MCF 10A (cell line): ENCODE measurements at regions not wholly inside any gene's neighbourhood (a gene's known extent, or its start where the extent isn't known, plus 50 kb on each side); places are given as distances from the start of the nearest gene placed in this dataset.

Source experiments
- BruUV-seq: library from RNA; stranded (reverse); fragments of 400-500 nt; replicated peaks from 2 replicates; lab custom pipeline; 2021; lab: Mats Ljungman, UMichigan
- CTCF ChIA-PET: fragments of 300-600 bp; sonication (Branson Sonifier 250); formaldehyde crosslinking; extraction: SDS; loops from one replicate; lab custom pipeline; 2021; ENCODE audit warnings: antibody characterized with exemption, inconsistent platforms; lab: Yijun Ruan, JAX
- POLR2A ChIA-PET: fragments of 300-600, 350-650 bp; sonication (Branson Sonifier 250); formaldehyde crosslinking; extraction: SDS; loops from one replicate; lab custom pipeline; 2020; ENCODE audit warnings: antibody characterized with exemption, inconsistent platforms; lab: Yijun Ruan, JAX
- DNase-seq: peaks from one replicate; pipeline ENCODE4 v3.0.0-alpha.2; 2018; ENCODE audit not compliant: unreplicated experiment
- H3K27ac Mint-ChIP-seq: one replicate; pipeline ENCODE4 v1.8.0; 2022; ENCODE audit warnings: mild to moderate bottlenecking, low read depth, mixed read lengths; ENCODE audit not compliant: unreplicated experiment
- H3K27me3 Mint-ChIP-seq: one replicate; pipeline ENCODE4 v1.8.0; 2022; ENCODE audit warnings: mixed read lengths; ENCODE audit not compliant: insufficient read depth, unreplicated experiment
- H3K36me3 Mint-ChIP-seq: one replicate; pipeline ENCODE4 v1.8.0; 2022; ENCODE audit warnings: mild to moderate bottlenecking, moderate library complexity, mixed read lengths; ENCODE audit not compliant: insufficient read depth, unreplicated experiment
- H3K4me1 Mint-ChIP-seq: one replicate; pipeline ENCODE4 v1.8.0; 2022; ENCODE audit warnings: mixed read lengths; ENCODE audit not compliant: insufficient read depth, unreplicated experiment
- H3K4me3 Mint-ChIP-seq: one replicate; pipeline ENCODE4 v1.8.0; 2022; ENCODE audit warnings: mild to moderate bottlenecking, moderate library complexity, mixed read lengths; ENCODE audit not compliant: unreplicated experiment
- H3K9me3 Mint-ChIP-seq: one replicate; pipeline ENCODE4 v1.8.0; 2022; ENCODE audit warnings: mixed read lengths; ENCODE audit not compliant: unreplicated experiment
- intact Hi-C: fragments of 100-400 bp; cut with micrococcal nuclease; formaldehyde crosslinking; loops from 2 replicates; pipeline ENCODE4 v1.14.1; 2022
- TF ChIP-seq, protein P1 (sequence below): fragments of 200-600 bp; IDR thresholded peaks from one replicate; pipeline ENCODE4 v1.8.0; 2022; ENCODE audit warnings: antibody characterized with exemption, mild to moderate bottlenecking; ENCODE audit not compliant: unreplicated experiment

DNA sequence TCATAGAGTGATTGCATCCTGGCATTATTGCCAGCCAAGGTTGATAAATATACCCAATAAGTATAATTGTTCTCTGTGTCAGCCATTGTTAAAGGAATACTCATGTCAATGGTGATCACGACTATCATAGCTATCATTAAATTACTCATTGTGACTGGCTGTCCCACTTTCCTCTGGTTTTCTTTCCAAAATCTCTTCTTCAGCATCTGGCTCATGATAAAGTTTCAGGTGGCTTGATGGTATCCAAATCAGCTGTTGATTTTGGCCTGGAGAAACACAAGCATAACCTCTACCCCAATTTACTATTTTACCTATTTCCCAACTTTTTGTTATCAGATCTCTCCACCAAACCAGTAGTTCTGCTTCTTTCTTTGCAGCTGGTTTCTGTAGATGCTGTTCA is 67.1 kb upstream of the SPIN2A start:
- Mint-ChIP-seq H3K4me3 (no peak overlapping the region), H3K4me1 (peaks cover 4% of the 10 kb centered on the region), H3K9me3 (peaks cover 7% of the 10 kb centered on the region), H3K27me3 (peaks cover 2% of the 10 kb centered on the region), H3K27ac (no peak overlapping the region), H3K36me3 (peaks cover 5% of the 10 kb centered on the region)
- POLR2A ChIA-PET, result no interaction called here
- BruUV-seq, result no TSS peak
- CTCF ChIA-PET, result no interaction called here
- intact Hi-C loops, result no loop called here
- no peak for DNase-seq
- TF ChIP-seq, protein P1, sequence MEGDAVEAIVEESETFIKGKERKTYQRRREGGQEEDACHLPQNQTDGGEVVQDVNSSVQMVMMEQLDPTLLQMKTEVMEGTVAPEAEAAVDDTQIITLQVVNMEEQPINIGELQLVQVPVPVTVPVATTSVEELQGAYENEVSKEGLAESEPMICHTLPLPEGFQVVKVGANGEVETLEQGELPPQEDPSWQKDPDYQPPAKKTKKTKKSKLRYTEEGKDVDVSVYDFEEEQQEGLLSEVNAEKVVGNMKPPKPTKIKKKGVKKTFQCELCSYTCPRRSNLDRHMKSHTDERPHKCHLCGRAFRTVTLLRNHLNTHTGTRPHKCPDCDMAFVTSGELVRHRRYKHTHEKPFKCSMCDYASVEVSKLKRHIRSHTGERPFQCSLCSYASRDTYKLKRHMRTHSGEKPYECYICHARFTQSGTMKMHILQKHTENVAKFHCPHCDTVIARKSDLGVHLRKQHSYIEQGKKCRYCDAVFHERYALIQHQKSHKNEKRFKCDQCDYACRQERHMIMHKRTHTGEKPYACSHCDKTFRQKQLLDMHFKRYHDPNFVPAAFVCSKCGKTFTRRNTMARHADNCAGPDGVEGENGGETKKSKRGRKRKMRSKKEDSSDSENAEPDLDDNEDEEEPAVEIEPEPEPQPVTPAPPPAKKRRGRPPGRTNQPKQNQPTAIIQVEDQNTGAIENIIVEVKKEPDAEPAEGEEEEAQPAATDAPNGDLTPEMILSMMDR, result no peak

DNA sequence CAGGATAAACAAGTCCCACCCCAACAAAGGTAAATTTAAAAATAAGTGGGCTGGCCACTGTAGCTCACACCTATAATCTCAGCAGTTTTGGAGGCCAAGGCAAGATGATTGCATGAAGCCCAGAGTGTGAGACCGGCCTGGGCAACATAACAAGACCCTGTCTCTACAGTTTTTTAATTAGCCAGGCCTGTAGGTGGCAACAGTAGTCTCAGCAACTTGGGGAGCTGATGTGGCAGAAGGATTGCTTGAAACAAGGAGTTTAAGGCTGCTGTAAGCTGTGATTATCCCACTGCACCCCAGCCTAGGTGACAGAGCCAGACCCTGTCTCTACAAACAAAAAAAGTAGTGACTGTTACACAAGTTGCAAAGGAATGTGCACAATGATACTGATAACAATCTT is 74.6 kb upstream of the FAAH2 start:
- intact Hi-C loops, result no loop called here
- CTCF ChIA-PET, result no interaction called here
- H3K9me3 Mint-ChIP-seq, result peaks cover 14% of the 10 kb centered on the region
- TF ChIP-seq, protein P1, result no peak
- no peak overlapping the region for H3K27ac Mint-ChIP-seq
- no TSS peak for BruUV-seq
- H3K36me3 Mint-ChIP-seq, result peaks cover 7% of the 10 kb centered on the region
- H3K4me1 Mint-ChIP-seq, result peaks cover 4% of the 10 kb centered on the region
- peak; percentile 0 for DNase-seq
- POLR2A ChIA-PET, result no interaction called here
- peaks cover 19% of the 10 kb centered on the region for H3K27me3 Mint-ChIP-seq
- no peak overlapping the region for H3K4me3 Mint-ChIP-seq

DNA sequence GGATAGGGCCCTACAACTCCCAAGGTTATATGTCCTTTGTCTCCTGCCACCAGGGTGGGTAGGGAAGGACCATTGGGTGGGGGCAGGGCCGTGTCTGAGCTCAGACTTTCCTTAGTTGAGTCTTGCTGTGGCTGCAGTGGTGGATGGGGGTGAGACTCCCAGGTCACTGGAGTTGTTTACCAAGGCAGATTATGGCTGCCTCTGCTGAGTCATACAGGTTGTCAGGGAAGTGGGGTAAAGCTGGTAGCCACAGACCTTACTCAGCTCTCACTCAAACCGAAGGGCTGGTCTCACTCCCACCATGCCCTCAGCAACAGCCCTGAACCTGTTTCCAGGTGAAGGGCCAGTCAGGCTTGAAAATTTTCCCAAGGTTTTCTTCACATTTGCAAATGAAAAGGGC is 58.8 kb upstream of the FAAH2 start:
- DNase-seq, result peak; percentile 6
- Mint-ChIP-seq H3K27ac (no peak overlapping the region), H3K4me3 (no peak overlapping the region), H3K9me3 (no peaks in the 10 kb centered on the region), H3K36me3 (peaks cover 10% of the 10 kb centered on the region), H3K4me1 (no peaks in the 10 kb centered on the region), H3K27me3 (peaks cover 23% of the 10 kb centered on the region)
- ChIA-PET POLR2A (no interaction called here), CTCF (no interaction called here)
- TF ChIP-seq, protein P1, result no peak
- BruUV-seq, result no TSS peak
- intact Hi-C loops, result no loop called here

DNA sequence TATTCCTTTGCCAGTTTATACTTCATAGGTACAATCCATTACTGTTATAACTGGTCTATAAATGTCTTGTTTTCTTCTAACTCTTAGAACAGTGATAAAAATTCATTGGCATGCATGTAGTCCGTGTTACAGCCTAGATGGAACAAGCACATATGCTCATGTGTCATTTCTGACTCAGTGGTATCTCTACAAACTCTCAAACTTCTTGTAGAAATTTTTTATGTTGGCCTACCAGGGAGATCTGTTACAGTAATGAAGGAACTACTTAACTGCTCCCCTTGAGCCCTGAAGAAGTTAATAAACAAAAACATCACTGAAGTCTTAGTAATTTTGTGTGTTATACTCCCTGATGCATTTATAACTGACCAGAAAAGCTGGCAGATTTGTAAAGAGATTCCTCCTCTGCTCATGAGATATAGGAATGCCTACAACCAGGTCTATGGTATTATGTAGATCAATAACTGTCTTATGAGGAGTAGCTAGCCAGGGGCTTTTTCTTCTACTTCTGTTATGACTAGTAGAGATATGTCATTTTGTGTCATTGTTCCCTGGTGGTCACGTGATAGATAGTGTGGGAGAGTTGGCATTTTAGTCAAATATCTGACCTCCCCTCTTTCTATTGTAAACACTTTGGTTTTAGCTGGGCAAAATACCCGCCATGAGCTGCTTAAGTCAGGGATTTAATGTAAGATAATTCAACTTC is 53.7 kb upstream of the FAAH2 start:
- no TSS peak for BruUV-seq
- intact Hi-C loops, result no loop called here
- H3K9me3 Mint-ChIP-seq, result no peaks in the 10 kb centered on the region
- peaks cover 23% of the 10 kb centered on the region for H3K27me3 Mint-ChIP-seq
- no peak overlapping the region for H3K4me3 Mint-ChIP-seq
- H3K27ac Mint-ChIP-seq, result no peak overlapping the region
- no peak for DNase-seq
- POLR2A ChIA-PET, result no interaction called here
- peaks cover 10% of the 10 kb centered on the region for H3K36me3 Mint-ChIP-seq
- CTCF ChIA-PET, result no interaction called here
- no peaks in the 10 kb centered on the region for H3K4me1 Mint-ChIP-seq
- TF ChIP-seq, protein P1, result no peak
